Stimulated activated CD4-positive, alpha-beta T cell treated with anti-CD3 and anti-CD28 coated beads, Interleukin-2, amount 100 ng/mL, for 4 hours (primary cell): ENCODE measurements at regions not wholly inside any gene's neighbourhood (a gene's known extent, or its start where the extent isn't known, plus 50 kb on each side); places are given as distances from the start of the nearest gene placed in this dataset.
A peak's percentile ranks its signal among the peaks of the same experiment; 100 is the strongest.
"Not testable (repeated sequence)": the region's sequence is repeated elsewhere in the genome, so short reads cannot be mapped to it uniquely, and the experiment has no call there.

ENCODE experiments used
- DNase-seq: peaks from one replicate; pipeline ENCODE4 v3.0.0-alpha.2; 2020; ENCODE audit warnings: low read depth

DNA sequence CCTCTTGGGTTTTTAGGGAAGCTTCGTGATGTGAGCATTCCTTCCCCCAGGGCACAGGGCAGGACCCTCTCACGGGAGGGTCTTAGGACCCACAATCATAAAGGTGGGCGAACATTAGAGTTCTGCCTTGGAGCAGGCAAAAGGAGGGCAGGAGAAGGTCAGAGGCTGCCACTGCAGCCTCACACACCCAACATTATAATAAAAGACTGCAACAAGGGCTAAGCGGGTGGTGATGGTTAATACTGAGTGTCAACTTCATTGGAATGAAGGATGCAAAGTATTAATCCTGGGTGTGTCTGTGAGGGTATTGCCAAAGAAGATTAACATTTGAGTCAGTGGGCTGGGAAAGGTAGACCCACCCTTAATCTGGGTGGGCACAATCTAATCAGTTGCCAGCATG lies 206.6 kb upstream of the C2CD4B start:
- not testable (repeated sequence) for DNase-seq

DNA sequence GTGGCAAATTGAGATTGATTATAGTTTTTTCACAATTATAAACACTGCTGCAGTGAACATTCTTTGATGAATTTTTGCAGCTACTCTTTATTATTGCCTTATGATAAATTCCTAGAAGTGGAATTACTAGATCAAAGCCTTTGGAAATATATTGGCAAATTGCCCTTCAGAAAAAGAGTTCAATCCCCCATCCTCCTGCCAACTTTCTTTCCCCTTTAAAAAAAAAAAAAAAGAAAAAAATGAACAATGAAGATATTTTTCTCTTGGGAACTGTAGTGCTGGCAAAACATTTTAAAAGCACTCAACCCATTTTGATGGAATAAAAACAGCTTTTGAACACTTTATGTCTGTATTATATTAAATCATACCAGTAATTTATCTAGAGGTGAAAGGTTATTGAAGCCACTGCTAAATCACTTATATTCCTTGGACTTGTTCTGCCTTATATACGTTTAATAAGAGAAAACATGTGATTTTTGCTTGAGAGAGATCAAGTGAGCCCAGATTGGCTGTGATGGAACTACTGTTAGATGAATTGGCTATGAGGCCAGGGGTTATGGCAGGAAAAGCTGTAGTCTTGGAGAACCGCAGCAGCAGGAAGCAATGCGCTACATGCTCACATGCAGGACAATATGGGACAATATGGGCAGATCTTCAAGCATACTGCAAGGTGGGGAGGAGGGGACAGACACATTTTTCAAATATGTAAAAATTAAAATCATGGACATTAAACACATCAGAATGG lies 212.8 kb upstream of the C2CD4B start:
- DNase-seq, result no peak

DNA sequence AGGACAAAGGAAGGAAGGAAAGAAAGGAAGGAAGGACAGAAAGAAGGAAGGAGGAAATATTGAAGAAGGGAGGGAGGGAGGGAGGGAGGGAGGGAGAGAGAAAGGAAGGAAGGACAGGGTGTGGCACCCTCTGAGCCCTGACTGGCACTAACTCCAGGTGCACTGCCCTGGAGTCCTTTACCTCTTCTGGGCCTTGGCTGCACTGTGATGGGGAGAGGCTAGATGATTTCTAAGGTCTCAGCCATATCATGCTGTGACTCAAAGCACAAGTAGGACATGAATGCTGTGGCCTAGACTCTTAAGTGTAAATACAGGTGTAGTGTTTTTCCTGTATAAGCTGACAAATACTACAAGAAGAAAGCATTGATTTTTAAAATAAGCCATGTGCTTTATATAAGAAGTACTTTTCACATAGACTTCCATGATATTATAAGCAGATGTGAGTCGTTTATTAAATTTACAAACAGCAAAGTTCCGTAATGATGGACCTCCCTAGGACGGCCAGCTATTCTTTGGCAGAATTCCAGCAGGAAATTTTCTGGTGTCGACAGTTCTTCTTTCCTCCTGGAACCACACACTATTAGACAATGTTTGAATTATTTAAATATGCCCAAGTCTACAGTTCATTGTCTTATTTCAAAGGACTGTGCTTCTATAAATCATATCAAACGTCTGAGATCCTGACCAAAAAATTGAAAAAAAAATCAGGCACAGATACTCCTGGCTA lies 213.8 kb upstream of the C2CD4B start:
- DNase-seq, result no peak

DNA sequence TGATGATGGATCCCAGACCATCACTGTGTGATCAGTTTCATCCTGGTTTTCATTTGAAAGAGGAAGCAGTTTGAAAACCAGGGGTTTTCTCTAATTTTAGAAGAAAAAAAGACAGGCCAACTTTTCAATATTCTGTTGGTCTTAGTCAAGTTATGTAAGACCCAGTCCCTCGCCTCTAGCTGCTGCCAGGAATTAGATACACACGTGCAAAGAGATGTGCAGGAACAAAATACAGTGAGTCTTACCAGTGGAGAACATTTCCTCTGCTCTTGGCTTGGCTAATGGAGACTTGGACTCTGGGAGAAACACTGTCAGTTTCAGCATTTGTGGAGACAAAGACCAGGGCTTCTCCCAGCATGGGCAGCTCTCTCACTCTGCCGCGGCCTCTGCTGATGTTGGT lies 214.9 kb upstream of the C2CD4B start:
- no peak for DNase-seq

DNA sequence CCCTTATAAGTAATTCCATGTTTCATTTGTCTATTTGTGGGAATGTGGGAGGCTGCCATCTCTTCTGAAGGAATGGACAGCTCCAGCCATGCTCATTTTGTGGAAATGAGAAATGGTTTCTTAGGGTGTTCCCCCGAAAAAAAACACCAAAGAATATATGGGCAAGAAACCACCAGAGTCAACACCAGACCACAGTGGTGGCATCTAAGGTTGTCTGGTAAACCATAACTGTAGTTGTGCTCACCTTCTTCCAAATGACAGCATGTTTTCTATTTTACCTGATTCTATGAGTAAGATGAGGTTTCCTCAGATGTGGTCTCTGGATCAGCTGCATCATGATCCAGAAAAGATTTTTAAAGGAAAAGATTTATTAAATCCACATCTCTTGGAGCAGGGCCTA lies 217.0 kb upstream of the C2CD4B start:
- no peak for DNase-seq

DNA sequence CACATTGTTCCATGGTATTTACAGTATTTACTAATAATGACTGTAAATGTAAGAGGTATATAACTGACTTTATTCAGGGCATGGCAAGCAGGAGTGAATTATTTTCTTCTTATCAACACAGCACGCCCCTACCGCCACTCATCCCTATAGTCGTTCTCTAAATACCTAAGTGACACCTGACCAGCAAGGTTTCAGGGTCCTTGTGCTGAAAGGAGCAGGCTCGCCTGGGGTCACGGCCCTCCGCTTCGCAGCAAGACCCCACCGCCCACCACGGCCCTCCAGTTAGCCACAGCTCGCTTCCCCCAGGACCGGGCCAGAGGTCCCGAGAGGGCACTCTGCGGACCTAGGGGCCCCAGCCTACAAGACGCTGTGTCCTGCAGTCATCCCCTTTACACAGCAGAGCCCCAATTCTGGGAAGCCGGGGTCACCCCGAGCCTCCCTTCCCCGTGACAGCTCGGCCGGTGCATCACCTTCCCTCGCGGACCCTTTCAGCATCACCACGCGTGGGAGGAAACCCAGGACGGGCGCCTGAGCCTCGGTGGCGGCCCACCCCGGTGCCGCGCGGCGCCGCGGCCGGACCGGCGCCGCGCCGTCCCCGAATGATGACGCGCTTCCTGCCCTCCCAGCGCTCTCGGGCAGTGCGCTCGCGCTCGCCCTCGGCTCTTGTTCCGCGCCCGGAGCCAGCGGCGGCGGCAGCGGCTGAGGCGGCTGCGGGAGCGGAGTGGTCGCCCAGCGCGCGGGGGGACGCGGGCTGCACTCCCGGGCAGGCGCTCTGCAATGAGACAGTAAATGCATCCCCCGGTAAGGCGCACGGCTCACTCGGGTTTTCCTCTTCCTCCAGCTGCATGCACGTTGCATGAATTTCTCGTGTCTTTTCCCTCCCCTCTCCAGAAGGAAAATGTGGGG lies 225.1 kb upstream of the C2CD4B start, which contains the start of gene TLN2:
Gene TLN2, plus strand, starts transcription at position 666 of the 906 bp plus-strand sequence.
- peak; percentile 44 for DNase-seq

DNA sequence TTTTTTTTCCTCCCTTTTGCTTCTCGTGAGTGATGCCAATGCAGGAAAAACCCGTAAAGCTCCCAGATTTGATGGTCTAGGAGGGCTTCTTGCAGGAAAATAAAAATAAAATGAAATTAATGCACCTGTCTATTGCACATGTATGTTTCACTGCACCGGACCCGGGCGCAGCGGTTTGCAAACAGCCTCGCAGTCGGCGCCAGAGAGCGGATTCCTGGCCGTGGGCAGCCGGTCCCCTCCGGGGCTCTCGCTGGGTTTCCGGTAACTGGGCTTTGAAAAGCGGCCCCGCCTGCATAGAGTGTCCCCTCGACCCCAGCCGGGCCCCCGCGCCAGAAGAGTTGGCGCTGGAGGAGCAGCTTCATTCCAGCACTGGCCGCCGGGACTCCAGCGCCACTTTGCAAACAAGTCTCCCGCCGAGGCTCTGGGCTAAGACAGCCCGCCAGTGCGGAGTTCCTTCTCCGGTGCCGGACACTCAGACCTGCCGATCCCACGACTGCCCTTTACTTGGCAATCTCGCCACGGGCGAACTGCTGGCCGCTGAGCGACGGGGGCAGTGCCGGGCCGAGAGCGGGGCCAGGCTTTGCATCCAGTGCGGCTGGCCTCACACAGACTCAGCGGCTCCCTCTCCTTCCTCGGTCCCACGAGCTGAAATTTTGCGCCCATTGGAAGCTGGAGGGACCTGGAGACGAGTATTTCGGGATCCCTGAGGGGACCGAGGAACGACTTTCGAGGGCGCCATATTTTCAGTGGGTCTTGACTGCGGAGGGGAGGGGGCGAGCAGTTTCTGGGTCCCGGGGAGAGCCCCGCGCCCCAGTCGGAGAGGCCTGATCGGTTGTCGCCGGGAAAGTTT lies 225.9 kb upstream of the C2CD4B start:
- no peak for DNase-seq

DNA sequence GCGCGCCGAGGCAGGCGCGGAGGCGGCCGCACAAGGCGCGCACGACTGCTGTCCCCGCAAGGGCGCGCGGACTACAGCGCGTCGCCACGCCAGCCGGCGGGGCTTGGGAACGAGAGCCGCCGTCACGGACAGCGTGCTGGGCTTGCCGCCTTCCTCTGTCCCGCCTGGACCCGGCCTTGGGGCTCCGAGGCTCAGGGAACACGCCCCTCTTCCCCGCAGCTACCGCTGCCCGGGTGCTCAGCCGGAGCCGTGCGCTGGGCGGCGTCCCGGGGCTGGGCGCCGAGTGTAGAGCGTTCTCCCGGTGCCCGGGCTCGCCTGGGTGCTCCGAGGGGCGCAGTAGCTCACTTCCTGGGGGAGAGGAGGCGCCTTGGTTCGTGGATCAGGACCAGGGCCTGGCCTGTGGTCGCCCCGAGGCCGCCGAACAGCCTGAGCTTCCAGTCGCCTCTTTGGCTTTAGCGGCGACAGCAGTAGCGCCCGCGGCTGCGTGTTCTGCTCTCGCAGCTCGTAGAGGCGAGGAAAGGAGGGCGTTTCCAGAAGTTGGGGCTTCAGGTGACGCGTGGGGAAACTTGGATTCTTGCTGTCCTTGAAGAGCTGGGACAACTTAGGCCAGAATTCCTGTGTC lies 226.7 kb upstream of the C2CD4B start:
- no peak for DNase-seq

DNA sequence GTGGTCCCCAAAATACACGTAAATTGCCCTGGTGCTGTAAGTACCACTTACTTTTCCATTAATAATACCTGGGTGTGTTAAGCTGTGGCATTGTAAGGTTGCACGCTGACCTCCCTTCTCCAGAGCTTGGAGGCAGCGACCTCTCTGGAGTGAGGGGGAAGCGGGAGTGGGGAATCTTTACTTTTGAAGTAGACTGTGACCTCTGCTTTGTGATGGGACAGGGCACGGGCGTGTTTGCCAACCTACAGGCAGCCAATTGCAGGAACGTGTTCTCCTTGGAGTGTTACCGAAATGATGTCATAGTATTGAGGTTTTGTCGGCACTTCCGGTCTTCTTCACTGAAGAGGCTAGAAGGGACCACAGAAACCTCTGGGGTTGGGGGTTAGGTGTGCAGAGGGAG lies 227.3 kb upstream of the C2CD4B start:
- no peak for DNase-seq

DNA sequence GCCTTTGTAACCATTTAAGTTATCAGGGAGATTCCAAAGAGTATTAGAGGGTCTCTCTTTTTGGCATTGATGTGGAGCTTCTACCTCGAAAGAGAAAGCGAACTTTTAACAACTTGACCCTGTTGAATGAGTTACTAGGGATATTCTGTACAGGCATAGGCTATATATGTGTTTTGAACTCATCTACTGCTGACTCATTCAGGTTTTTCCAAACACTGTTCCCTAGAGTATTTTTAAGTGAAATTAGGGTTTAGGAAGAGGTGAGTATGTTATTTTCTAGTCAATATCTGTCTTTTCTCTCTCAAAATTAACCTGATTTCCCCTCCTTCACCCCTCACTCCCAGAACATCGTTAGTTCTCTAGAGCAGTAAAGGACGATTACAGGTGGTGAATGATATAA lies 228.1 kb upstream of the C2CD4B start:
- no peak for DNase-seq

DNA sequence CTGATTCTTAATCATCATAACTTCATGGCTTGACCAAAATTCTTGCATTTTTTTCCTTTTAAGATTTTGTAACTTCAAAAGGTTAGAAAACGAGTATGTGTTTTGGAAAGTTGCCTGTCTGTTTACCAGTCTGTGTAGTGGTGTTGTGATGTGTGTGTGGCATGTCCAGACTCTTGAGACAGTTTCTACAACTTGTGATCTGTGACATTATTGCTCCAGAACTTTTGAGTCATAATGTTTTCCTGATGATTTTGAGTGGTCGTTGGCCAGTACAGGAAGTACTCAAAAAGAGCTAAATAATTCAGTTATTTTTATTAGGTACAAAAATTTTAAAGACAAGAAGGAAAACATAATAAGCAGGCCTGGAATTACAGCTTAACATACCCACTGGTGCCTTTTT lies 229.0 kb upstream of the C2CD4B start:
- DNase-seq, result no peak

DNA sequence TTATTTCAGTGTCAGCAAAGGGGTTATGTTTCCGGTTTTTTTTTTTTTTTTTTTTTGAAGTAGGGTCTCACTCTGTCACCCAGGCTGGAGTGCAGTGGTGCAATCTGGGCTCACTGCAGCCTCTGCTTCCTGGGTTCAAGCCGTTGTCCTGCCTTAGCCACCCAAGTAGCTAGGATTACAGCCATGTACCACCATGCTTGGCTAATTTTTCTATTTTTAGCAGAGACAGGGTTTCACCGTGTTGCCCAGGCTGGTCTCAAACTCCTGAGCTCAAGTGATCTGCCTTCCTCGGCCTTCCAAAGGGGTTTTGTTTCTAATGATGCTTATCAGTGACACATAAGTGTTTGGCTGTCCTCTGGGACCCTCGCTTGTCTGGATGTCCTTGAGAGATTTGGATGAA lies 235.7 kb upstream of the C2CD4B start:
- no peak for DNase-seq

DNA sequence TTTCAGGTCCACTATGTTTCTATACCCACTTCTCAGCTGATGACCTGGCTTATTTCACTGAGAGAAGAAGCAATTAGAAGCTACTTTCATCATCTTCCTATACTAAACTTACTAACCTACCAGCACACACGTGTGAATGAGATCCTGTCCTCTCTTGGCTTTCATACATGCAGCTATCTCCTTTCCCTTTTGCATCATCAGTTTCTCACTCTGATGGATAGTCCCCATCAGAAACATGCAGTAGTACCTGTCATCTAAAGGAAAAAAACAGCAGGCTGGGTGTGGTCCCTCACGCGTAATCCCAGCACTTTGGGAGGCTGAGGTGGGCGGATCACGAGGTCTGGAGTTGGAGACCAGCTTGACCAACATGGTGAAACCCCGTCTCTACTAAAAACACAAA lies 237.6 kb upstream of the C2CD4B start:
- no peak for DNase-seq

DNA sequence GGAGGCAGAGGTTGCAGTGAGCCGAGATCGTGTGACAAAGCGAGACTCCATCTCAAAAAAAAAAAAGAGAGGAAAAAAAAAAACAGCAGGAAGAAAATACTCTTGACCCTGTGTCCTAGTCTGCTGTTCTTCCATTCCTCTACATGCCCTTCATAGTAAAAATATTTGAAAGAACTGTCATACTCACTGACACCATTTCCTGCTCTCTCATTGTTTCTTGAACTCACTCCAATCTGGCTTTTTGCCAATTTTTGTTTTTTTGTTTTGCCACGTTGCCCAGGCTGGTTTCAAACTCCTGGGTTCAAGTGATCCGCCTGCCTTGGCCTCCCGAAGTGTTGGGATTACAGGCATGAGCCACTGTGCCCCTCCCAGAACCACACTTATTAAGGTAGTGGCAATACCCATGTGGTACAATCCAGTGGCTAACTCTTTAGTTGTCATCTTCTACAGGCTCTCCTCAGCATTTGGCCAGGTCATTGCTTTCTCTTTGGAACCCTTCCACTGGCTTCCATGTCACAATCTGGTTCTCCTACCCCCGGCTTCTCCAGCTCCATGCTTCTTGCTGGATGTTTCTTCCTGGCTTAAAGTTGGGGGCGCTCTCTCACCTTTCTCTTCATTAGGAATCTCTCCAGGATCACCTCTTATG lies 238.2 kb upstream of the C2CD4B start:
- no peak for DNase-seq

DNA sequence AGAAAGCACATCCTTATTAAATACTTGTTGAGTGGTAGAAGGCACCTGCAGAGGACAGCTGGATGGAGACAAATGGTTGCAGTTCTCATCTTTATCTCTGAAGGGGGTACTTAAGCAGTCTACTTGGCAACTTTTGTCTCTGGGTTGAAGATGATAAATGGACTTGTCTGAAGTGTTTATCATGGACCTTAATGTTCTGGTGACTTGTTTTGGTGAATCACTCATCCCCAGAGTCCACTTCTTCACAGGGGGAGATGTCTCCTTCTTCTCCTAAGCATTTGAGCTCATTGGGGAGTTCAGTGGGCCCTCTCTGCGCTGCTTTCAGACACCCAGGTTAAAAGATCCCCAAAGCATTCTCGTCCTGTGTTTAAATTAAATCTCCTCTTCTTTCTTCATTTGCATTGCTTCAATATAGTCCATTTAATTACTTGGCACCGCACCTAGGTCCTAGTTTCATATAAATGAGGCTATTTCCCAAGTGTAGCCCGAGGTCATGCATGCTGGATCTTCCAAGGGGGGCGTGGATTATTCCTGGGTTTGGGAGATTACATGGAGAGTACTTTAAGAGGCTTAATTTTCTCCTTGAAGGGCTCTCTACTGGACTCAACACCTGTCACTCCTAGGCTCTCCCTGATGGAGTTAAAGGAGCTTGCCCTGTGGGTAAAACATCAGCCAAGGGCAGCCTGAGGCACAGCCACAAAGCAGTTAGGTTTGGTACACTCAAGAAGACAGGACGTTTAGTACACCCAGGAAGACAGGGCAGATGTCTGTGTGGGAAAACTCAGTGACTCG lies 239.3 kb upstream of the C2CD4B start:
- no peak for DNase-seq

DNA sequence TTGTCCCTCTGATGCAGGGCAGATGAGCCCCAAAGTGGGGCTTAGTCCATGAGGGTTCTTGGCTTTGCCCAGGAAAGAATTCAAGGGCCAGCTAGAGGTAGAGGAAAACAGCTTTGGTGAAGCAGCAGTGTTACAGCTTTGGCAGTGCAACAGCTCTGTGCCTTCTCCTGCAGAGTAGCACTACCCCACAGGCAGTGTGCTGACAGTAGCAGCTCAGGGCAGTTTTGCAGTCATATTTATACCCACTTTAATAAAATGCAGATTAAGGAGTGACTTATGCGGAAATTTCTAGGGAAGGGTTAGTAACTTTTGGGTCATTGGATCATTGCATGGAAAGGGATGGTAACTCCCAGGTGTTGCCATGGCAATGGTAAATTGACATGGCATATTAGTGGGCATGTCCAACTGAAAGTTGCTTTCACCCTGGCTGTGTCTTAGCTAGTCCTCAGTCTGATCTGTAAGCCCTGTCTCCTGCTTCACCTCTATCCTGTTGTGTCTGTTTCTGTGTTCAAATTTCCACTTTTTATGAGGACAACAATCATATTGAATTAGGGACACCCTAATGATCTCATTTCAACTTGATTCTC lies 241.3 kb upstream of the C2CD4B start:
- DNase-seq, result no peak

DNA sequence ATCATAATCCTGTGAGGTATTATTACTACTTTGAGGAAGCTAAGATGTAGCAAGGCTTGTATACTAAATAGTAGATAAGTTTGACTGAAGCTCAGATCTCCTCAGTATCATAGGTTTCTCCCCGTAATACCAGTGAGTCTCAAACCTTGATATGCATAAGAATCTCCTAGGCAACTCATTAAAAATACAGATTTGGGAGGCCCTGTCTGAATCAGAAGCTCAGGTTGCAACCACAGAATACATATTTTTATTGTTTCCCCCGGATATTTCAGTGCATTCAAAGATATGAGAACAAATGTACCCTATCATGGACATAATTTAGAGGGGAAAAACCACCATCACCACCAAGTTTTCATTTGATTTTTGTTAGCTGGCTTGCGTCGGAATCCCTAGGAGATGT lies 242.1 kb upstream of the C2CD4B start:
- no peak for DNase-seq

DNA sequence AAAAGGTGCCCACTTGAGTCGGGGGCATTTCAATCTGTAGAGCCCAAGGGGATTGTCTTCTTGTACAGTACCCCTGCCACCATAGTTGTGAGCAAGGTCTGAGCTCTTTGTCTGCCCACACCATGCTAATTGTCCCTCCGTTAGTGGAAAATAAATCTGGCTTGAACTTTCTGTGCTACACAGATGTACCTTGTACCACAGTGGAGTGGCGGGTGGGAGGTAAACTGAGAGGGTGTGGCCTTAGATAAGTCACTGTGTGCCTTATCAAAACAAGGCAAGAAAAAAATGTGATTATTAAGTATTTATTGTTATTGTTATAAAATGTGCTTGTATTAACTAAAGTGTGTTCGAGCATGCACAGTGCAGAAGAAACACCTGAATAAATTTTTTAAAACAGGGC lies 242.9 kb upstream of the C2CD4B start:
- no peak for DNase-seq

DNA sequence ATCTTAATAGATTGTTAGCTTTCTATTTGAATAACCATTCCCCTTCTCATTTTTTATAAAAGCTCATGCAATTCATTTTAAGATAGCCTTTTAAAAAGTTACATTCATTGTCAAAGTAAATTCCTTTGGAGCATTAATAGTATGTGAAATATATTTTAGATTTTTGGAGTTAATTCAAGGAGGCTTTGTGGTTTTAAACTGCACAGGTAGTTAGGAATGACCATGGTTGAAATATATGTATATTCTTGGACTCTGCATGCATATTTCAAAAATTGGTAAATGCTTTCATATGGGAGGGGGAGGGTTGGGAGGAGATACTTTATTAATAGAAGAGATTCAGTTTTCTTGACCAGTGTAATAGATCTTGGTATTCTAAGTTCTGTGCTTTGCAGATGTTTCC lies 244.4 kb upstream of the C2CD4B start:
- DNase-seq, result no peak

DNA sequence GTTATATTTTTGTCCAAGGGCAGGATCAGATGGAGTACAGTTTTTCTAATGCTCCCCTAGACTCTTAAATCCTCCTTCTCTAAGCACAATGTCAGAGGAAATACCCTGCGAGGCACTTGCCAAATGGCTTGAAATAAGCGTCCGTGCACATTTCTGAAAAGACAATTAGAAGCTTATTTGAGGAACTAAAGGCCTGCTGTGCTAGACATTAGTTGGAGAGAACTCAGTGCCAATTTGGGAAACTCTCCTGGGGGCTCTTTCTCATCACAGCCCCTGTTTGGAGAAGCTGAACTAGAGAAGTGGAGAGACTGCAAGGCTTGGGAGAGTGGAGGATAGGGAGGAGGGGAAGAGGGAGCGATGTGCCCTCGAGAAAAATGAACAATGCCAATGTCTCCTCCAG lies 247.6 kb upstream of the C2CD4B start:
- DNase-seq, result no peak
